GM20000 (cell line): ENCODE measurements at regions not wholly inside any gene's neighbourhood (a gene's known extent, or its start where the extent isn't known, plus 50 kb on each side); places are given as distances from the start of the nearest gene placed in this dataset.
"Not testable (repeated sequence)": the region's sequence is repeated elsewhere in the genome, so short reads cannot be mapped to it uniquely, and the experiment has no call there.

Experiments used
- DNase-seq: peaks from one replicate; pipeline ENCODE4 v3.0.0; 2012; ENCODE audit warnings: low spot score
- CTCF ChIP-seq: IDR thresholded peaks from 2 replicates; pipeline ENCODE4 v1.5.1; 2012; ENCODE audit warnings: mild to moderate bottlenecking, control low read depth; ENCODE audit errors: extremely low read depth, missing control alignments

- TF ChIP-seq CTCF = no peak
These were observed 126.0 kb upstream of the TOP1 start for GRCh38 chr20:40902661-40903060.

GRCh38 chr20:40908309-40908708 is 120.3 kb upstream of the TOP1 start:
- DNase-seq = no peak
- TF ChIP-seq CTCF = no peak

More at GRCh38 chr20:40902661-40903060, 126.0 kb upstream of the TOP1 start:
- DNase-seq = no peak

GRCh38 chr20:40909489-40909888 is 119.1 kb upstream of the TOP1 start:
- not testable (repeated sequence) for DNase-seq

GRCh38 chr20:40910436-40910835 is 118.2 kb upstream of the TOP1 start:
- not testable (repeated sequence) for DNase-seq

GRCh38 chr20:40911152-40911551 is 117.5 kb upstream of the TOP1 start:
- not testable (repeated sequence) for DNase-seq

DNA sequence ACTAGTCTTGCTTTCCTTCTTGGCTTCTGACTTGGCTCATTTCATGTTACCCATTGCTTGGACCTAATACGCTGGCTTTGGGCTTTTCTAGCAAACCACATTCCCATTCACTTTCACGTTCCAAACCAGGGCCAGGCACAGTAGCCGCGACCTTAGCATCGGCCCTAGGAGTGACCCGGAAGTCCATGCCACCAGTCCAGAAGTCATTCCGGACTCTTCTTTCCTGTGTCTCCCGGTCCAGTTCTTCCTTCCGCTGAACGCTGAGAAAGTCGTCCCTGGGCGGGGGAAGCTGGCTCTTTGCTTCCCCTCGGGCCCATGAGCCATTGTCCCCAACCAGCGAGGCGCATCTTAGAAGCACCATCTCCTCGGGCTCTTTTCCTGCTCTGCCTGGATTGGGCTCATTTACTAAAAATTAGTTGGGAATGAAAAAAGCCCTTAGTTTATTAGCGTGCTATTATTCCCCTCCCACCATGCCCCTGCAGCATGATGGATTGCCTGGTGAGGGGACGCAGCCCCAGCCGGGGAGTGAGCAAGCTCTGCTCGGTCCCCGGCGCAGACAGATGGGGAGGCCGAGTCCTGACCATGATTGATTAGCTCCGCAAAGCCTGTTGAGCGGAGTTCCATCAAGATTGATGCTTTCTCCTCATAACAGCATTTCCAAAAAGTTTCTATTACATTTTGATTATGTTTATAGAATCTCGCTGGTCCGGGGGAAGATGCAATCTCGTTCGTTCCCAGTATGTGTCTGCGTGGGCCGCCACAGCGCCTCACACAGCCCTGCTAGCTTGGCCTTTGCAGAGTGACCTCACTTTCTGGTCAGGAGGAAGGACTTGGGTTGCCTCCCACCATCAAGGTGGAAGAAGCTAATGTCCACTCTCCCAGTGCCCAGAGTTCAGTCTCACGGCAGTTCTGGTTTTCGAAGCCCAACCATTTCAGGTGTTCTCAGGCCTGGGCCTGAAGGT is 115.1 kb upstream of the TOP1 start:
- TF ChIP-seq CTCF = no peak
- no peak for DNase-seq

- no peak for TF ChIP-seq CTCF
- no peak for DNase-seq
These were observed 112.9 kb upstream of the TOP1 start for GRCh38 chr20:40915756-40916155.

GRCh38 chr20:40916276-40916675 is 112.3 kb upstream of the TOP1 start:
- no peak for DNase-seq
- no peak for TF ChIP-seq CTCF

- no peak for DNase-seq
- TF ChIP-seq CTCF = no peak
These were observed 108.3 kb upstream of the TOP1 start for GRCh38 chr20:40920291-40920690.
